Left ventricle myocardium inferior (tissue), 1 donor: ENCODE measurements at regions not wholly inside any gene's neighbourhood (a gene's known extent, or its start where the extent isn't known, plus 50 kb on each side); places are given as distances from the start of the nearest gene placed in this dataset.

Experiments used
- DNase-seq: peaks from one replicate; pipeline ENCODE4 v3.0.0-alpha.2; 2020
- H3K27ac ChIP-seq: fragments of 200-600 bp; replicated peaks from 2 replicates; pipeline ENCODE4 v1.8.0; 2021
- H3K27me3 ChIP-seq: fragments of 200-600 bp; 2 replicates; pipeline ENCODE4 v1.8.0; 2021; ENCODE audit warnings: low read depth
- H3K36me3 ChIP-seq: fragments of 200-600 bp; 2 replicates; pipeline ENCODE4 v1.8.0; 2021
- H3K4me1 ChIP-seq: fragments of 200-600 bp; 2 replicates; pipeline ENCODE4 v1.8.0; 2021
- H3K4me3 ChIP-seq: fragments of 200-600 bp; 2 replicates; pipeline ENCODE4 v1.8.0; 2021; ENCODE audit warnings: mild to moderate bottlenecking, moderate library complexity
- H3K9me3 ChIP-seq: fragments of 200-600 bp; replicated peaks from 2 replicates; pipeline ENCODE4 v1.8.0; 2021
- CTCF ChIP-seq: fragments of 200-600 bp; IDR thresholded peaks from 2 replicates; pipeline ENCODE4 v1.8.0; 2021; ENCODE audit warnings: antibody characterized with exemption, mild to moderate bottlenecking, borderline replicate concordance
- intact Hi-C: fragments of 100-400 bp; cut with micrococcal nuclease; formaldehyde crosslinking; loops from one replicate; pipeline ENCODE4 v1.11.0; 2022
- donor health status: DM: no; HTN: yes; CAD: no; lungs with severe emphysema.

GRCh38 chr16:48014349-48015135 is 141.3 kb downstream of the ABCC12 start:
- no peaks in the 10 kb centered on the region for H3K4me1 ChIP-seq
- H3K4me3 ChIP-seq, result no peak overlapping the region
- peaks cover 6% of the 10 kb centered on the region for H3K9me3 ChIP-seq
- intact Hi-C loops, result no loop called here
- H3K27ac ChIP-seq, result no peak overlapping the region
- DNase-seq, result no peak
- TF ChIP-seq CTCF, result no peak
- no peaks in the 10 kb centered on the region for H3K36me3 ChIP-seq
- no peaks in the 10 kb centered on the region for H3K27me3 ChIP-seq

- Histone ChIP-seq H3K27me3 (no peaks in the 10 kb centered on the region), H3K36me3 (no peaks in the 10 kb centered on the region), H3K27ac (no peak overlapping the region), H3K4me3 (no peak overlapping the region), H3K9me3 (peaks cover 6% of the 10 kb centered on the region), H3K4me1 (no peaks in the 10 kb centered on the region)
- intact Hi-C loops, result no loop called here
- no peak for DNase-seq
- no peak for TF ChIP-seq CTCF
Measured at GRCh38 chr16:48013491-48013901, 142.3 kb downstream of the ABCC12 start.

GRCh38 chr16:48011878-48012658 is 143.7 kb downstream of the ABCC12 start:
- Histone ChIP-seq H3K4me3 (no peak overlapping the region), H3K27ac (no peak overlapping the region), H3K4me1 (no peaks in the 10 kb centered on the region), H3K36me3 (no peaks in the 10 kb centered on the region), H3K27me3 (no peaks in the 10 kb centered on the region), H3K9me3 (peaks cover 6% of the 10 kb centered on the region)
- DNase-seq, result no peak
- intact Hi-C loops, result no loop called here
- TF ChIP-seq CTCF, result no peak

GRCh38 chr16:48011466-48011865 is 144.3 kb downstream of the ABCC12 start:
- H3K27ac ChIP-seq, result no peak overlapping the region
- no peak for DNase-seq
- H3K4me3 ChIP-seq, result no peak overlapping the region
- no peaks in the 10 kb centered on the region for H3K27me3 ChIP-seq
- TF ChIP-seq CTCF, result no peak
- H3K9me3 ChIP-seq, result peaks cover 10% of the 10 kb centered on the region
- H3K4me1 ChIP-seq, result no peaks in the 10 kb centered on the region
- H3K36me3 ChIP-seq, result no peaks in the 10 kb centered on the region
- intact Hi-C loops, result no loop called here

- intact Hi-C loops, result no loop called here
- H3K9me3 ChIP-seq, result peaks cover 15% of the 10 kb centered on the region
- no peaks in the 10 kb centered on the region for H3K4me1 ChIP-seq
- H3K27me3 ChIP-seq, result no peaks in the 10 kb centered on the region
- no peak overlapping the region for H3K4me3 ChIP-seq
- no peak for TF ChIP-seq CTCF
- no peak for DNase-seq
- no peaks in the 10 kb centered on the region for H3K36me3 ChIP-seq
- H3K27ac ChIP-seq, result no peak overlapping the region
Measured at GRCh38 chr16:48008011-48008525, 147.7 kb downstream of the ABCC12 start.
